ENCODE measurements at regions not wholly inside any gene's neighbourhood (a gene's known extent, or its start where the extent isn't known, plus 50 kb on each side); places are given as distances from the start of the nearest gene placed in this dataset.

DNA sequence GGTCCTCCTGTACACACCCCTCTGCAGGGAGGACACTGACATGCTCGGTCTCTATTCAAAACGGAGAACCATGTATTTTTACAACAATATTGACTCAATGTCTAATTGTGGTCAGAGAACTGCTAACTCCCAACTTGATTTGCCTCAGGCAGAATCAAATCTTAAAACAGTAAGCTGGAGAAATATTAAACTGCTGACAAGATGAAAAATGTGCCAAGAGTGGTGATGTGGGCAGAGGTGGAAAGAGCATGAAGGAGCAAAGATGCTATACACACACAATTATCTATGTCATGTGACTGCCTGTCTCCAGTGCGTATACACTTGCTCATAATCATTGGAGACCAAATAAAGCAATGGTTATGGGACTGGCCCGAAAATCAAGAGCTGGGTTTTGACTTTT is 556.1 kb upstream of the ZNF608 start:
- no peak overlapping the region for H3K27ac Mint-ChIP-seq
- TF ChIP-seq CTCF (IDR thresholded peaks at IDR 0.05; ENCODE audit: unreplicated experiment), result no peak
- peaks cover 5% of the 10 kb centered on the region for H3K4me1 Mint-ChIP-seq (ENCODE audit: low read depth)
- H3K27me3 Mint-ChIP-seq, result peaks cover 2% of the 10 kb centered on the region
- no peak for DNase-seq (ENCODE audit: low spot score, unreplicated experiment)
- H3K4me3 Mint-ChIP-seq (ENCODE audit: low read depth), result no peak overlapping the region
- H3K36me3 Mint-ChIP-seq (ENCODE audit: insufficient read depth), result peaks cover 3% of the 10 kb centered on the region
- peaks cover 15% of the 10 kb centered on the region for H3K9me3 Mint-ChIP-seq (ENCODE audit: low read depth)

DNA sequence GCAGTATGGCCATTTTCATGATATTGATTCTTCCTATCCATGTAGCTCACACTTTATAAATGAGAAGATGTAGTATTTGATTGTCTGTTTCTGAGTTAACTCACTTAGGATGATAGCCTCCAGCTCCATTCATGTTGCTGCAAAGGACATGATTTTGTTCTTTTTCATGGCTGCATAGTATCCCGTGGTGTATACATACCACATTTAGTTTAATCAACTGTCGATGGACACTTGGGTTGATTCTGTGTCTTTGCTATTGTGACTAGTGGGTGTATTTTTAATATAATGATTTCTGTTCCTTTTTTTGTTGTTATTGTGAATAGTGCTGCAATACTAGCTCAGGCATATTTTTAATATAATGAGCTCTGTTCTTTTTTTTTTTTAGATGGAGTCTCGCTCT is 560.3 kb upstream of the ZNF608 start:
- H3K27ac Mint-ChIP-seq, result no peak overlapping the region
- no peaks in the 10 kb centered on the region for H3K27me3 Mint-ChIP-seq
- DNase-seq (ENCODE audit: low spot score, unreplicated experiment), result no peak
- TF ChIP-seq CTCF (IDR thresholded peaks at IDR 0.05; ENCODE audit: unreplicated experiment), result no peak
- H3K36me3 Mint-ChIP-seq (ENCODE audit: insufficient read depth), result peaks cover 3% of the 10 kb centered on the region
- peaks cover 21% of the 10 kb centered on the region for H3K9me3 Mint-ChIP-seq (ENCODE audit: low read depth)
- H3K4me3 Mint-ChIP-seq (ENCODE audit: low read depth), result no peak overlapping the region
- H3K4me1 Mint-ChIP-seq (ENCODE audit: low read depth), result no peaks in the 10 kb centered on the region

DNA sequence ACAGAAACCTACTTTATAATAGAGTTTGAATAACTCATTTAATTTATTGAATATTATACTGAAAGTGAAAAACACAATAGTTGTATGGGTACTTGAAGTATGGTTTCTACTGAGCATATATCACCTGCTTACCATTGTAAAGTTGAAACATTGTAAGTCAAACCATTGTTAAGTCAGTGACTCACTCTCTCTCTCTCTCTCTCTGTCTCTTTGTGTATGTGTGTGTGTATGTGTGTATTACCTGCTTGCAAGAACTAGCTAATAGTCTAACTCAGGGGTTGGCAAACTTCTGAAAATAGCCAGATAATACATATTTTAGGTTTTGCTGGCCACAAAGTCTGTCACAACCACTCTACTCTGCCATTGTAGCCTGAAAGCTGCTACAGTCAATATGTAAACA is 564.3 kb upstream of the ZNF608 start:
- Mint-ChIP-seq H3K4me1 (ENCODE audit: low read depth) (no peaks in the 10 kb centered on the region), H3K27ac (no peak overlapping the region), H3K4me3 (ENCODE audit: low read depth) (no peak overlapping the region), H3K9me3 (ENCODE audit: low read depth) (peaks cover 30% of the 10 kb centered on the region), H3K36me3 (ENCODE audit: insufficient read depth) (peaks cover 3% of the 10 kb centered on the region), H3K27me3 (no peaks in the 10 kb centered on the region)
- no peak for DNase-seq (ENCODE audit: low spot score, unreplicated experiment)
- no peak for TF ChIP-seq CTCF (IDR thresholded peaks at IDR 0.05; ENCODE audit: unreplicated experiment)

DNA sequence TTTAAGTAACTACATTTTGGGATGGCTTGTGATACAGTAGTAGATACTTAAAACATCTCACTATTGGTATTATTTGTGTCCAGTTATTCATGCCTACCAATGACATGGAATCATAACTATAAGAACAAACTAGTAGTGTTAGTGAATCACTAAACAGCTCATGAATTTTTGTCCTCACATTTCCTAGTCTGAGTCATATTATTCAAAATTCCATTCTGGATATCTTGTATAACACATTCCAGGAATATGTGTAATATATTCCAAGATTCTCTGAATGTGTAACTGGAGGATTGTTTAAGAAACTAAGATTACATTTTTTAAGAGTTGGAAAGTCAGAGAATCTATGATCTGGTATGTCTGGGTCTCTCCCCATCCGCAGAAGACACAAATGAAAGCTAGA is 565.3 kb upstream of the ZNF608 start:
- TF ChIP-seq CTCF (IDR thresholded peaks at IDR 0.05; ENCODE audit: unreplicated experiment), result no peak
- Mint-ChIP-seq H3K36me3 (ENCODE audit: insufficient read depth) (peaks cover 2% of the 10 kb centered on the region), H3K27me3 (no peaks in the 10 kb centered on the region), H3K9me3 (ENCODE audit: low read depth) (peaks cover 21% of the 10 kb centered on the region), H3K4me1 (ENCODE audit: low read depth) (peaks cover 5% of the 10 kb centered on the region), H3K27ac (no peak overlapping the region), H3K4me3 (ENCODE audit: low read depth) (no peak overlapping the region)
- no peak for DNase-seq (ENCODE audit: low spot score, unreplicated experiment)

DNA sequence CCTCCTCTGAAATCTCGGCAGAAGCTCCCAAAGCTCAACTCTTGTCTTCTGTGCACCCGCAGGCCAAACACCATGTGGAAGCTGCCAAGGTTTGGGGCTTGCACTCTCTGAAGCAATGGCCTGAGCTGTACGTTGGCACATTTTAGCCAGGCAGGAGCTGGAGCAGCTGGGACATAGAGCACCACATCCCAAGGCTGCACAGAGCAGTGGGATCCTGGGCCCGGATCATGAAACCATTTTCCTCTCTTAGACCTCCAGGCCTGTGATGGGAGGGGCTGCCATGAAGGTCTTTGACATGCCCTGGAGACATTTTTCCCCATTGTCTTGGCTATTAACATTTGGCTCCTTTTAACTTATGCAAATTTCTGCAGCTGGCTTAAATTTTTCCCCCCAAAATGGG is 567.1 kb upstream of the ZNF608 start:
- H3K27ac Mint-ChIP-seq, result no peak overlapping the region
- peaks cover 2% of the 10 kb centered on the region for H3K36me3 Mint-ChIP-seq (ENCODE audit: insufficient read depth)
- no peak overlapping the region for H3K4me3 Mint-ChIP-seq (ENCODE audit: low read depth)
- H3K27me3 Mint-ChIP-seq, result no peaks in the 10 kb centered on the region
- H3K4me1 Mint-ChIP-seq (ENCODE audit: low read depth), result peaks cover 12% of the 10 kb centered on the region
- no peak for TF ChIP-seq CTCF (IDR thresholded peaks at IDR 0.05; ENCODE audit: unreplicated experiment)
- no peak for DNase-seq (ENCODE audit: low spot score, unreplicated experiment)
- peaks cover 12% of the 10 kb centered on the region for H3K9me3 Mint-ChIP-seq (ENCODE audit: low read depth)
